ENCODE measurements at regions not wholly inside any gene's neighbourhood (a gene's known extent, or its start where the extent isn't known, plus 50 kb on each side); places are given as distances from the start of the nearest gene placed in this dataset.

GRCh38 chr16:49920397-49920796 lies 64.5 kb upstream of the ZNF423 start:
- Mint-ChIP-seq H3K27me3 (peaks cover 0 to 17% (median 4%) of the 10 kb centered on the region in 5 donors), H3K4me1 (no peaks in the 10 kb centered on the region), H3K27ac (no peak overlapping the region), H3K9me3 (peaks cover 0 to 2% (median 0%) of the 10 kb centered on the region in 11 donors), H3K4me3 (no peak overlapping the region), H3K36me3 (no peaks in the 10 kb centered on the region)
- H3K4me3 ChIP-seq (ENCODE audit: low read length): no peak overlapping the region
- CTCF ChIA-PET: interaction anchor here (0.9 to 2.4 kb wide), 2 partner anchors 10 to 512 kb away, joined by 3 to 15 read pairs; no protein-coding TSS in a partner anchor
- POLR2A ChIA-PET: no interaction called here
- H3K27ac ChIP-seq (ENCODE audit: low read depth, low read length): no peak overlapping the region
- DNase-seq (no peak), ATAC-seq (no peak)
- no peaks in the 10 kb centered on the region for H3K9me3 ChIP-seq (ENCODE audit: control insufficient read depth in 2 of 3, low read length in 3 of 3)
- intact Hi-C loops (cut with micrococcal nuclease): no loop called here
- H3K27me3 ChIP-seq (ENCODE audit: control insufficient read depth in 2 of 2, insufficient read depth in 2 of 2, low read length in 2 of 2): no peaks in the 10 kb centered on the region
- H3K36me3 ChIP-seq (ENCODE audit: control insufficient read depth in 2 of 3, insufficient read depth in 3 of 3, low read length in 3 of 3): no peaks in the 10 kb centered on the region
- H3K4me1 ChIP-seq (ENCODE audit: control insufficient read depth in 2 of 2, insufficient read depth in 2 of 2, low read length in 2 of 2): no peaks in the 10 kb centered on the region

- DNase-seq (no peak), ATAC-seq (no peak)
- intact Hi-C loops (cut with micrococcal nuclease): no loop called here
- Histone ChIP-seq H3K36me3 (ENCODE audit: control insufficient read depth in 2 of 3, insufficient read depth in 3 of 3, low read length in 3 of 3) (no peaks in the 10 kb centered on the region), H3K27ac (ENCODE audit: low read depth, low read length) (no peak overlapping the region), H3K27me3 (ENCODE audit: control insufficient read depth in 2 of 2, insufficient read depth in 2 of 2, low read length in 2 of 2) (no peaks in the 10 kb centered on the region), H3K4me3 (ENCODE audit: low read length) (no peak overlapping the region), H3K9me3 (ENCODE audit: control insufficient read depth in 2 of 3, low read length in 3 of 3) (no peaks in the 10 kb centered on the region), H3K4me1 (ENCODE audit: control insufficient read depth in 2 of 2, insufficient read depth in 2 of 2, low read length in 2 of 2) (no peaks in the 10 kb centered on the region)
- peaks cover 0 to 17% (median 6%) of the 10 kb centered on the region in 5 donors for H3K27me3 Mint-ChIP-seq
- no peak overlapping the region for H3K27ac Mint-ChIP-seq
- H3K9me3 Mint-ChIP-seq: peaks cover 0 to 2% (median 0%) of the 10 kb centered on the region in 11 donors
- H3K4me3 Mint-ChIP-seq: no peak overlapping the region
- H3K4me1 Mint-ChIP-seq: no peaks in the 10 kb centered on the region
- H3K36me3 Mint-ChIP-seq: no peaks in the 10 kb centered on the region
- ChIA-PET POLR2A (no interaction called here), CTCF (interaction anchor here (0.9 to 2.4 kb wide), 2 partner anchors 9 to 513 kb away, joined by 3 to 15 read pairs; no protein-coding TSS in a partner anchor)
Observed at GRCh38 chr16:49921106-49921505, 65.2 kb upstream of the ZNF423 start.

- ATAC-seq (no peak), DNase-seq (peak in 8 of 9 donors; percentile 4 to 43 (median 32))
- Mint-ChIP-seq H3K4me3 (no peak overlapping the region), H3K27me3 (peaks cover 0 to 17% (median 6%) of the 10 kb centered on the region in 5 donors), H3K9me3 (peaks cover 0 to 2% (median 0%) of the 10 kb centered on the region in 11 donors), H3K4me1 (no peaks in the 10 kb centered on the region), H3K36me3 (no peaks in the 10 kb centered on the region), H3K27ac (no peak overlapping the region)
- H3K36me3 ChIP-seq (ENCODE audit: control insufficient read depth in 2 of 3, insufficient read depth in 3 of 3, low read length in 3 of 3): no peaks in the 10 kb centered on the region
- no peaks in the 10 kb centered on the region for H3K9me3 ChIP-seq (ENCODE audit: control insufficient read depth in 2 of 3, low read length in 3 of 3)
- ChIA-PET CTCF (interaction anchor here (1.0 to 2.4 kb wide), 2 partner anchors 514 to 518 kb away, joined by 3 to 15 read pairs; no protein-coding TSS in a partner anchor), POLR2A (no interaction called here)
- intact Hi-C loops (cut with micrococcal nuclease): no loop called here
- no peaks in the 10 kb centered on the region for H3K4me1 ChIP-seq (ENCODE audit: control insufficient read depth in 2 of 2, insufficient read depth in 2 of 2, low read length in 2 of 2)
- H3K4me3 ChIP-seq (ENCODE audit: low read length): no peak overlapping the region
- H3K27ac ChIP-seq (ENCODE audit: low read depth, low read length): no peak overlapping the region
- no peaks in the 10 kb centered on the region for H3K27me3 ChIP-seq (ENCODE audit: control insufficient read depth in 2 of 2, insufficient read depth in 2 of 2, low read length in 2 of 2)
Observed at GRCh38 chr16:49921791-49922456, 66.0 kb upstream of the ZNF423 start.

- ATAC-seq (no peak), DNase-seq (no peak)
- Mint-ChIP-seq H3K9me3 (peaks cover 0 to 2% (median 0%) of the 10 kb centered on the region in 11 donors), H3K4me3 (no peak overlapping the region), H3K4me1 (no peaks in the 10 kb centered on the region), H3K27me3 (peaks cover 3 to 17% (median 9%) of the 10 kb centered on the region in 5 donors), H3K36me3 (no peaks in the 10 kb centered on the region), H3K27ac (no peak overlapping the region)
- Histone ChIP-seq H3K4me3 (ENCODE audit: low read length) (no peak overlapping the region), H3K36me3 (ENCODE audit: control insufficient read depth in 2 of 3, insufficient read depth in 3 of 3, low read length in 3 of 3) (no peaks in the 10 kb centered on the region), H3K27ac (ENCODE audit: low read depth, low read length) (no peak overlapping the region), H3K9me3 (ENCODE audit: control insufficient read depth in 2 of 3, low read length in 3 of 3) (no peaks in the 10 kb centered on the region), H3K4me1 (ENCODE audit: control insufficient read depth in 2 of 2, insufficient read depth in 2 of 2, low read length in 2 of 2) (no peaks in the 10 kb centered on the region), H3K27me3 (ENCODE audit: control insufficient read depth in 2 of 2, insufficient read depth in 2 of 2, low read length in 2 of 2) (no peaks in the 10 kb centered on the region)
- ChIA-PET POLR2A (no interaction called here), CTCF (no interaction called here)
- intact Hi-C loops (cut with micrococcal nuclease): no loop called here
Observed at GRCh38 chr16:49923411-49923810, 67.5 kb upstream of the ZNF423 start.

- ATAC-seq: no peak
- no peaks in the 10 kb centered on the region for H3K27me3 ChIP-seq (ENCODE audit: control insufficient read depth in 2 of 2, insufficient read depth in 2 of 2, low read length in 2 of 2)
- no peaks in the 10 kb centered on the region for H3K36me3 ChIP-seq (ENCODE audit: control insufficient read depth in 2 of 3, insufficient read depth in 3 of 3, low read length in 3 of 3)
- no peak overlapping the region for H3K27ac ChIP-seq (ENCODE audit: low read depth, low read length)
- no peaks in the 10 kb centered on the region for H3K9me3 ChIP-seq (ENCODE audit: control insufficient read depth in 2 of 3, low read length in 3 of 3)
- H3K4me1 Mint-ChIP-seq: no peaks in the 10 kb centered on the region
- H3K9me3 Mint-ChIP-seq: peaks cover 0 to 2% (median 0%) of the 10 kb centered on the region in 11 donors
- no peaks in the 10 kb centered on the region for H3K36me3 Mint-ChIP-seq
- no peak for DNase-seq
- H3K4me1 ChIP-seq (ENCODE audit: control insufficient read depth in 2 of 2, insufficient read depth in 2 of 2, low read length in 2 of 2): no peaks in the 10 kb centered on the region
- POLR2A ChIA-PET: no interaction called here
- intact Hi-C loops (cut with micrococcal nuclease): no loop called here
- no peak overlapping the region for H3K4me3 ChIP-seq (ENCODE audit: low read length)
- H3K27me3 Mint-ChIP-seq: peaks cover 5 to 17% (median 9%) of the 10 kb centered on the region in 5 donors
- no peak overlapping the region for H3K27ac Mint-ChIP-seq
- CTCF ChIA-PET: no interaction called here
- no peak overlapping the region for H3K4me3 Mint-ChIP-seq
Observed at GRCh38 chr16:49924078-49924477, 68.2 kb upstream of the ZNF423 start.

- Histone ChIP-seq H3K4me3 (ENCODE audit: low read length) (no peak overlapping the region), H3K9me3 (ENCODE audit: control insufficient read depth in 2 of 3, low read length in 3 of 3) (no peaks in the 10 kb centered on the region), H3K27me3 (ENCODE audit: control insufficient read depth in 2 of 2, insufficient read depth in 2 of 2, low read length in 2 of 2) (no peaks in the 10 kb centered on the region), H3K36me3 (ENCODE audit: control insufficient read depth in 2 of 3, insufficient read depth in 3 of 3, low read length in 3 of 3) (no peaks in the 10 kb centered on the region), H3K27ac (ENCODE audit: low read depth, low read length) (no peak overlapping the region), H3K4me1 (ENCODE audit: control insufficient read depth in 2 of 2, insufficient read depth in 2 of 2, low read length in 2 of 2) (no peaks in the 10 kb centered on the region)
- no peaks in the 10 kb centered on the region for H3K36me3 Mint-ChIP-seq
- ATAC-seq (no peak), DNase-seq (no peak)
- H3K27ac Mint-ChIP-seq: no peak overlapping the region
- ChIA-PET CTCF (no interaction called here), POLR2A (no interaction called here)
- intact Hi-C loops (cut with micrococcal nuclease): no loop called here
- H3K9me3 Mint-ChIP-seq: no peaks in the 10 kb centered on the region
- H3K4me3 Mint-ChIP-seq: no peak overlapping the region
- H3K27me3 Mint-ChIP-seq: peaks cover 5 to 34% (median 9%) of the 10 kb centered on the region in 5 donors
- no peaks in the 10 kb centered on the region for H3K4me1 Mint-ChIP-seq
Observed at GRCh38 chr16:49926941-49927340, 71.0 kb upstream of the ZNF423 start.
